Hepatocyte (in vitro differentiated cells): ENCODE measurements at regions not wholly inside any gene's neighbourhood (a gene's known extent, or its start where the extent isn't known, plus 50 kb on each side); places are given as distances from the start of the nearest gene placed in this dataset.

Experiments used
- EZH2 ChIP-seq: fragments of 200-600 bp; sonication (generic); IDR thresholded peaks from 2 replicates; pipeline ENCODE4 v1.6.1; 2016; ENCODE audit warnings: antibody characterized with exemption, mild to moderate bottlenecking, borderline replicate concordance
- EZH2phosphoT487 ChIP-seq: fragments of 200-600 bp; sonication (generic); IDR thresholded peaks from one replicate; pipeline ENCODE4 v1.6.1; 2018; ENCODE audit warnings: antibody characterized with exemption, mild to moderate bottlenecking, low read depth, moderate library complexity; ENCODE audit not compliant: unreplicated experiment, severe bottlenecking
- TF ChIP-seq, protein P1 (sequence below): fragments of 200-600 bp; sonication (generic); IDR thresholded peaks from 2 replicates; pipeline ENCODE4 v1.5.1; 2016; ENCODE audit warnings: antibody characterized with exemption, mild to moderate bottlenecking; ENCODE audit not compliant: poor library complexity

DNA sequence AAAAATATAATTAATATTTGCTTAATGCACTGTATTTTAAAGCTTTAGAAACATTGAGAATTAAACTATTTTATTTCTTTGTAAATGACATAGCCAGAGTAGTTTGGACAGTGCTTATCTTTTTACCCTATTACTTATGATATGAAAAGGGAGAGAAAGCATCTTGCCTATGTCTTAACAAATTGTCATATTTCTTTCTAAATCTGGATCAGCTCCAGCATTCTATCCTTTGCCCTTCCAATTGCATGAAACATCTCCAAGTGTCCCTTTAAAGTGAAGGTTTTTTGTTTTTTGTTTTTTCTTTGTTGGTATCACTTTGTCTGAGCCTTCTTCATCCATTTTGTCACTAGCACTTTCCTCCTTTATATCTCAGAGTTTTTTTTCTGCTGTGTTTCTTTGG, 511.6 kb upstream of the FAM174A start:
- TF ChIP-seq, protein P1, sequence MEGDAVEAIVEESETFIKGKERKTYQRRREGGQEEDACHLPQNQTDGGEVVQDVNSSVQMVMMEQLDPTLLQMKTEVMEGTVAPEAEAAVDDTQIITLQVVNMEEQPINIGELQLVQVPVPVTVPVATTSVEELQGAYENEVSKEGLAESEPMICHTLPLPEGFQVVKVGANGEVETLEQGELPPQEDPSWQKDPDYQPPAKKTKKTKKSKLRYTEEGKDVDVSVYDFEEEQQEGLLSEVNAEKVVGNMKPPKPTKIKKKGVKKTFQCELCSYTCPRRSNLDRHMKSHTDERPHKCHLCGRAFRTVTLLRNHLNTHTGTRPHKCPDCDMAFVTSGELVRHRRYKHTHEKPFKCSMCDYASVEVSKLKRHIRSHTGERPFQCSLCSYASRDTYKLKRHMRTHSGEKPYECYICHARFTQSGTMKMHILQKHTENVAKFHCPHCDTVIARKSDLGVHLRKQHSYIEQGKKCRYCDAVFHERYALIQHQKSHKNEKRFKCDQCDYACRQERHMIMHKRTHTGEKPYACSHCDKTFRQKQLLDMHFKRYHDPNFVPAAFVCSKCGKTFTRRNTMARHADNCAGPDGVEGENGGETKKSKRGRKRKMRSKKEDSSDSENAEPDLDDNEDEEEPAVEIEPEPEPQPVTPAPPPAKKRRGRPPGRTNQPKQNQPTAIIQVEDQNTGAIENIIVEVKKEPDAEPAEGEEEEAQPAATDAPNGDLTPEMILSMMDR = no peak
- no peak for TF ChIP-seq EZH2phosphoT487
- no peak for TF ChIP-seq EZH2
